Suppressor macrophage treated with lipopolysaccharide for 1 hour (primary cell): ENCODE measurements at regions not wholly inside any gene's neighbourhood (a gene's known extent, or its start where the extent isn't known, plus 50 kb on each side); places are given as distances from the start of the nearest gene placed in this dataset.

Experiments
- DNase-seq, 3 donors: peaks; one replicate each; pipeline ENCODE4 v3.0.0-alpha.2; 2020 to 2022

DNA sequence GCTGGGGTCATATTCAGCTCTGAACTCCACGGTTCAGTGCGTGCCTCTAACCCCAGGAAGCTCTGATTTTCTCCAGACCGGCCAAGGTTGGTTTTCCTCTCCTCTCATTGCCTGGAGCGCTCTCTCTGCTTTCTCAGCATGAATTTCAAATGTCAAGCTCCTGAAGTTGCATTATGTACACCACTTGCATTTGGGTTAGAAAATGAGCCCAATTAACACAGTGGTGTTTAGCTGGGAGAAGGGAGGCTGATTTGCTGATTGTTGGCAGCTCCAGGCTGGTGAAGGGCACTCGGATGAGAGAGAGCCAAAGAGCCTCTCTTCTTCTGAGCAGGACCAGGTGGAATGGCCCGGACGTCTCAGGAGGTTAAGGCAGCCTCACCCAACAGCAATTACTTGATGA is 570.9 kb downstream of the VRK1 start:
- no peak for DNase-seq

DNA sequence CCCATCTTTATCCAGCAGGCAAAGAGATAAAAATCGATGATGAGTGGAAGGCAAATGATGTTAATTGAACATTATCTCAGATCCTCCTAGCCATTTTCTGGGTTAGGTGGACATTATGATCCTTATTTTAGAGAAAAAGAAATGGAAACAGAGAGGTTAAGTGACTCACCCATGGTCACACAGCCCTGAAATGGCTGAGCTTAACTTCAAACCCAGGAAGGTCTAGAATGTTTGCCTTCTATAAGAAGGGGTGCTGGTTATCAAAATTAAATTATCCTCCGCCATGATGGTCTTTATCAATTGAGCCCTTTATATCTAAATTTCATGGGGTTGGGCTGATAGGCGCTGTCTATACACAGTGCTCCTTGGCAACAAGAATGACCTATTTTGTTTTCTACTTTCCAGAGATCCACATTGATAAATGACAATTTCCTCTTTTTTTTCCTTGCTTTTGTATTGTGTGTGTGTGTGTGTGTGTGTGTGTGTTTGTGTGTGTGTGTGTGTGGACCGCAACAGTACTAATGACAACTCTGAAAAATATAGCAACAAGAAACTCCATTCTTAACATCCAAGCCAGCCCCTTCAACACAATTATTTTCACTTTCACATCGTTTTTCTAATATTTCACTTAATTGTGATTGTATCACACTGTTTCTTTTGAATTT is 571.9 kb downstream of the VRK1 start:
- no peak for DNase-seq

DNA sequence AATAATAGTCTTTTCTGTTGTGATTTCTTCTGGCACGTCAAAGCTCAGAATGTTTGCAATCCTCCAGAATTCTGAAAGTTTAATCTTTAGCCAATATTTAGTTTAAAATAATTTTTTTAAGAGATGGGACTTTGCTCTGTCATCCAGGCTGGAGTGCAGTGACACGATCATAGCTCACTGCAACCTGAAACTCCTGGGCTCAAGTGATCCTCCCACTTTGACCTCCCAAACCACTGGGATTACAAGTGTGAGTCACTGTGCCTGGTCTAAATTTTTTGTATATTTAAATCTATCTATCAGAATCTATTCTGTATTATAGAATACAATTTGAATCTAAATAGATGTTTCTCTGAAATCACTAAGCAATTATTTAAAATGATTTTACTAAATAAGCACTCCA is 572.7 kb downstream of the VRK1 start:
- no peak for DNase-seq

DNA sequence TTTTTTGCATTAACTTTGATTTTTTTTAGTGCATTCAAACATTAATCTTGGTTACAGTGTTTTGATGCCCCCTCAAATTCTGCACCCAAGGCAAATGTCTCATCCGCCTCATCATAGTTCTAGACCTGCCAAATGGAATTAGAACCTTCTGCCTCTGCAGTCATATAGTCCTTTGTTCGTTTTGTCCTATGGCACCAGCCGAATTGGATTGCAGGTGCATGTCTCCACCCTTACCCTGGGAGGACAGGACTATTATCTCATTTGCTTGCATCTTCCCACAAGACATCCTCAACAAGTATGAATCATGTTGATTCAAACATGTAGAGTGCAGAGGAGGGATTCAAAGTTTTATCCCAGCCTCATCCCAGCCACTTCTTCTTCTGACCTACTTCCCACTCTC is 579.1 kb downstream of the VRK1 start:
- no peak for DNase-seq

DNA sequence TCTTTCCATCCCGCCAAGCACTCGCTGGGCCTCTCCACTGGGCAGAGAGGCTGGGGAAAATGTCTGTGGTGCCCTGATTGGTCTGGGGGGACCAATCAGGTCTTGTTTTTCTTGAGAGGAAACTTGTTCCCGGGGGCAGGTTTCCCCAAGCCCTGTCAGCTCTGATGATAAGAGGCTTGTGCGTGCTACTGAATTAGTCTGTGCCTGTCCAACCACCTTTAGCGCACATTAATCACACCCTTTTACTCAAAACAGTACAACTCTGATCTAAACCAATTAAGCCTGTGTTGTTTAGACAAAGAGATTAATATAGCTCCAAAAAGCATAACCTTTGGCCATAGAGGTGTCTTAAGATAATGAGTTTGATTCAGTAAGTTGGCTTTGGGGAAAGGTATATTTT is 580.4 kb downstream of the VRK1 start:
- DNase-seq: no peak

DNA sequence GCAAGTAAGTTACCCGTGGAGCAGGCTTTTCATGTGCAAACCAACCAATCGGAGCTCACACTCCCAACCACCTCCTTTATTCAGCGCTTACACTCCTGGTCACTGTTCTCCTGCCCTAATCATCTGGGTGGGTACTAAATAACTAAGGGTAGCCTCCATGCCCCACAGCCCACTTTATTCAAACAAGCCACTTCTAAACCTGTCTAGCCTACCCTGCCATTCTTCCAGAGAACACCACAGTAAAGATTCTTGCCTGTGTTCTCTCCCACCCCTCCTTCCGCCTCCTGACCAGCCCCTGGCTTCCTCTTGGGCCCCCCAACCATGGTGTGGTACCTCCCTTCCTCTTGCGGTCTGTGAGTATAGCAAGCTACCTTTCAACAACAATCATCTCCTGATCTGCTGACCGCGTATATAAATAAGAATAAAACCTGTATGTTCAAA is 581.9 kb downstream of the VRK1 start:
- DNase-seq: no peak

DNA sequence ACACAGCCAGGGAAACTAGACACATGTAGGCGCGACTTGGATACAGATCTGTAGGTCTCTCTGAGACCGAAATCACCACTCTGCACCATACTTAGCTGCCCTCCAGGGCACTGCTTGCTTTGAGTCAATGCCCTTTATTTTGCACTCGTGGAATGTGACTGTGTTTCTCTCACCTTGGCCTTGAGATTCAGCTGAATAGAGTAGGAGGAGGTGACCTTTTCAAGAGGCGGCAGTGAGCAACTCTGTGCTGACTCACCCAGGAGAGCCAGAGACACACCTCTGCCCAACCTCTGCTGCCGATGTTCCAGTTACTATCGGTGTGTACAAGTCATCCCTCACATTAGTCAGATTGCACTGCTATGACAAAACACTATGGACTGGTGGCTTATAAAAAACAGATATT is 583.4 kb downstream of the VRK1 start:
- DNase-seq: no peak

DNA sequence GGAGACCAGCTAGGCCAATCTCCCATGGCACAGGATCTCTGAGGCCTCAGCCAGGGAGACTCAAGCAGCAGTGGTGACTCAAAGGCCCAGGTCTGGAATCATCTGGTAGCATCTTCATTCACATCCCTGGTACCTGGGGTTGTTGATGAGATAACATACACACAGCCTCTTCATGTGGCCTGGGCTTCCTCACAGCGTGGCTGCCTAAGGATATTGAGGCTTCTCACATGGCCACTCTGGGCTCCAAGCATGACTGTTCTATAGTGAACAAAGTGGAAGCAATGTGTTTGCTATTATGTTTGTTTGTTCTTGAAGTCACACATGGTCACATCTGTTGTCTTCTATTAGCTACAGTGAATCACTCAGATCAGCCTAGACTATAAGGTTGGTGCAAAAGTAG is 584.1 kb downstream of the VRK1 start:
- DNase-seq: no peak

DNA sequence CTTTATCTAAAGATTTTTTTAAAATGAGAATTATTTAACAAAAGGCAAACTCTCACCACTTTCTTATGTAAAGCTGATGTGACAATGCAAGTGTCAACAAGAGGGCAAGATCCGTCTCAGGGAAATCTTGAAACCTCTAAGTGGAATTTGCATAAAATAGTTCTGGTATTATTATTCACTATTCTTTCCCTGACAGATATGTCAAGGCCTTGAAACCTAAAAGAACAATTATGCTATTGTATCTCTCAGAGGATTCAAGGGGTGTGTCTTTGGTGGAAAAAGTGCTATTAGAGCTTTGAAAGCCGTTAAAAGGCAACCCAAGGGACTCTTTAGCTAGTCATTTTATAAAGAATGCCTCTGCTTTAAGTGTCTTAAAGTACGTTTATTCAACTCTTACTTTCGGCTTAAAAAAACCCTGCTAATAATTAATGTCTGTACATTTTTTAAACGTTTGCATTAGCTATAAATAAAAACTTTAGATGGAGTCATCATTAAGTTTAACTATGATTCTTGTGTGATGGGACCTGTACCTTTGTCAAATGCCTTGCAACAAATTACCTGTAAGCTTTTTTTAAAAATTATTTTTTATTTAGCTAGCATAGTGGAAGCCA is 585.5 kb downstream of the VRK1 start:
- DNase-seq: no peak

DNA sequence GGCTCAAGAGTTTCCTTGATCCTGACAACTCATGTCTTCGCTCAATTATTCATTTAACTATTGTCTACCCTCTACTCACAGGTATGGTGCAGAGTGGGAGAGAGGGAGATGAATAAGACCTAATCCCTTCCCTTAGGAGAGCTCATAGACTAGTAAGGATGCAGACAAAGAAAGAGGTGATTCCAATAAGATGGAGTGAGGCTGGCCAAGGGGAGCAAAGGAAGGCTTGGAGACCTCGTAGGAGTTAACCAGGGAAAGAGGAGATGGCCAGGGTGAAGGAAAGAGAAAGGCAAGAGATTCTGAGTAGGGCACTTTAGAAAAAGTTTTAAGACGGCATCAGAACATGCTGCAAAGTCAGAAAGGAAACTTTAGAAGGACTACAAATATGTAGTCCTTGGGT is 588.5 kb downstream of the VRK1 start:
- no peak for DNase-seq

DNA sequence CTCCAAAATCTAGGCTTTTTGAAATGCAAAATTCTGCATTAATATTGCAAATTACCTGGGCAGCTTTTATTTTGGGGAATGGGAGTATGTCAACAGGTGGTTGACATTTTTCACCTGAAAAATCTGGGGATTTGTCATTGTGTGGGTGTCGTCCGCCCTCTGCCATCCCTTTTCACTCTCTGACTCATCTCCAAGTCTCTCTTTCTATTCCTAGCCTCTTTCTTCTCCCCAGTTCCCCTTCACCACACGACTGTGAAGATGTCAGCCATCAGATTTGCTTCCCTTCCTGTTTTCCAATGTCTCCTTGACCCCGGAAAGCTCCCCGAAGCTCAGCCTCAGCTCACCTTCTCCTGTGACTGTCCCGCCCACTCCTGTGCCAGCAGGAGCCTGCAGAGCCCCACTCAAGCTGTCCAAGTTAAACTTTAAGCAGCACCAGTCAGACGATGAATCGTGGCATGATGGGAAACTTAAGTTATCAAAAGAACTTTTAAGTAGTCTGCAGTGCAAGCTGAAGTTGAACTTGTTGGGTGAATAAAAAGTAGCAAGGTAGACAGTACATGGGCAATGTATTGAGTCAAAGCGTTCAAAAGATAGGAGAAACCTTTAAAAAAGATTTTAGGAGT is 590.2 kb downstream of the VRK1 start:
- DNase-seq: no peak

DNA sequence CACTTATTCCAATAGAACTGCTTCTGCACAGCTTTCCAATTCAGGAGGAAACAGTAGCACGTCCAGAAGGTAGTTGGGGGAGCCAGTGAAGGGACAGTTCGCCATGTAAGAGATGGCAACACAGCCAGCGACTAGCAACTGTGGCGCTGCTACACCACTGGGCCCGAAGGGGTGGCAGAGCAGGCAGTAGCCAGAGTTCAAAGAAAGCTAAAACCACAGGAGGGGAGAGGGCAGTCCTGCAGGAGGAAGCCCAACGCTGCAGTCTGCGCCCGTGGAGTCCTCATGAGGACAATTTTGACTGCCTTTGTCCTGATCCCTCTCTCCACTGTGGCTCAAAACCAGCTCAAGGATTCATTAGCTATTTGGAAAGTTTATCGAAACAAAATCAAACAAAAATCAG is 591.2 kb downstream of the VRK1 start:
- no peak for DNase-seq

DNA sequence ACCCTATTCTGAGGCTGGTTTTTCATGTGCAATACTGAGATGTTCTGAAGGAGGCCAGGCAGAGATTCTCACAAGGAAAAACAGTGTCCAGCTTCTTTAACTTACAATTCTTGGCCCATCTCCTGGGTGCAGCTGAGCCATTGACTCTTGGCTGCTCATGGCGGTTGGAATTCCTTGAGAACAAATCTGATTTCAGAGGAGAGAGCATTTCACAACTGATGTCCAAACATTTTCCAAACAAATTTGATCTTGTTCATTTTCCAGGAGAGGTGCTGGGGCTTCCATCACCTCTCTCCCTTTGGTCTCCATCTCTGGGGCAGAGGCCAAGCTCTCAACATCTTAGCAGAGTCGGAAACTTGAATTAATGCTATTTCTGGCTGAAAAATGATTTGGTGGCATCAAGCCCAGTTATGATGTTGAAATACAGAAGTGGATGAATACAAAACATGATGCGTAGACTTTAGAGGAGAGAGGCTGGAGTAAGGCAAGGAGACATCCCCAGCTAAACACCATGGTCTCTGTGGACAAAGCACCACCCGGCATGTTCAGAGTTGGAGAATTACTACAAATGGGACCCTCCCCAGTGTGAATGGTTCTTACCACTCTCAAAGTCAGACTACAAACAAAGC is 593.0 kb downstream of the VRK1 start:
- no peak for DNase-seq

DNA sequence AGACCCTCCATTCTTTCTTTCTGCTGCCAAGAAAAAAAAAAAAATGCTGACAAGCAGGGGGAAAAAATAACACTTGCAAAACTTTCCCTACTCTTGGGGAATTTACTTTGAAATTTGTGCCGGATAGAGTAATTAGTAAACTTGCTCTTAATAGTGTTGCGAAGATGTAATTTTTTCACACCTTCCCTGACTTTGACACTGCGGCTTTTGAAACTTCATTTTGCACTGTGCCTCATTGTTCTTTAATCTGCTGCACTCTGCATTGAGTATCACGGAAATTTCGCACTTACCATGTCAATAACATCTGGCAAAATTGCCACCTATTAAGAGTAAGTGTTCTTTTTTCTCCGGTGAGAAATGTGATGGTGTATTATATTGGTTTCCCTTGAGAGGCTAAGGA is 596.1 kb downstream of the VRK1 start:
- DNase-seq: no peak

DNA sequence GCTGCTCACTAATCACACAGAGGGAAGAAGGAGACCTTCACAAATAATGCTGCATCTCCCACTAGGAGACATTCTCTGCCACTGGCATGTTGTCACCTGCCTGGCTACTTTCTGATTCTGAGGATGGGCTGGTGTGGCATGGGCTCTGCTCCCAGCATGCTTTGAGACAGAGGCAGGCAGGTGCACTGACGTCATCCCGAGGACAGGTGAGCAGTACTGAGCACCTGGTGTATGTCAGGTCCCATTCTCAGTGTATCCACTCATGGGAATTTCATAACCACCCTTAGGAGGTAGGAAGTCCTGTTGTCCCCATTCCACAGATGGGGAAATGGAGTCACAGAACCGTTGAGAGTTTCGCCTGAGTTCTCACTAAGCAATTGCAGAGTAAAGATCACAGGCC is 597.9 kb downstream of the VRK1 start:
- no peak for DNase-seq

DNA sequence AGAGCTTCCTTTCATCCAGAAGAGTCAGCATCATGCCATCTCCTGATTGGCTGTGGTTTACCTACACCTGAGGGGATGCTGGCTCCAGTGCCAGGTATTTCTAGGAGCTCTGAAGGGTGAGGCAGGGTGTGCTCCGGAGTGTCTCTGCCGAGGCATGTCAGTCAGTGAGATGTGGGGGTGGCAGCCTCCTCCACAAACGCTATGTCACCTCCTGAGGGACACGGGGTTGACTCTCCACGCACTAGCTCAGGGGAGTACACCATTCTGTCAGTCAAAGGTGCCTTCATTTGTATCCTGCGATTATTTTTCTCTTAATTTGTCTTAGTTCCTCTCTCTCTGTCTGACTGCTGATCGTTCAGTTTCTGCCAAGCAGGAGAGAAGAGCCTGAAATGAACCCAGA is 604.5 kb downstream of the VRK1 start:
- DNase-seq: no peak

DNA sequence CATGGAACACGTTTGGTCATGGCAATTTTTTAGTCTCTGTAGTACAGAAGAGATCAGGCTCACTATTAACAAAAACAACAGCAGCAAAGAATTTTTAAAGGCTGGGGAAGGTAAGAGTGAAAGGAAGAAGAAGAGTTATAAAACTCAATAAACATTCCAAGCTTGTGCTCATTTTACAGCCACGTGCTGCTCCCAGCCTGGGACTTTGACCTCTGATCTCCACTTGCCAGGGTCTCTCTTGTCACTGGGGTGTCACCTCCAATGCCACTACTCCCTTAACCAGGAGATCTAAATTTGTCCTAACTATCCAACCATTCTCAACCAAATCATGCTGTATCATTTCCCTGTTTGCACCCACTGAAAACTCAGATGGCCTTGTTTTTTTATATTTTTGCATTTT is 605.1 kb downstream of the VRK1 start:
- no peak for DNase-seq

DNA sequence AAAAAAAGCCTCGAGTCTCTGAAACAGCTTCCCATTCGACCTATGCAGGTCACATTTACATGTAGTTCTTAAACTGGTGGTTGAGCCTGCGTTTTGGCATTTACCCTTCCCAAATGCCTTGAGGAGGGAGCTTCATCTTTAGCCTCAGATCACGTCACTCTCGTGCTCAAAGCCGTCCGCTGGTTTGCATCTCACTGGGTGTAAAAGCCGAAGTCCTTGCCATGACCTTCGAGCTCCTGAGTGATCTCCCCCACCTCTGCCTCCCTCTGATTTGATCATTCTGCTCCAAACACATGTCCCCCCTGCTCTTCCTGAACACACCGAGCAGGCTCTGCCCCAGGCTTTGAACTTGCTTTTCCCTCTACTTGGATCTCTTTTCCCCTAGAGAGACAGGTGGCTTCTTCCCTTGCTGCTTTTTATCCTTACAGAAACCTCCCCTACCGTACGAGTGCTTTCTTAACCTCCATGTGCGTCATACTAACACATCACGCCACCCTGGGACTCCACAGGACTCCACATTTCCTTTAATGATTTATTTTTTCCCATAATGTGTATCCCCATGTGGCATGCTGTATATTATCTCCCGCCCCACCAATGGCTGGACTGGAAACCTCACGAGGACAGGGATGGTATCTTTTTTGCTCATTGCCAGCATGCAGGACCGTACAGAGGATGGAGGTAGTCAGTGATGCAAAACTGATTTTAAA is 610.7 kb downstream of the VRK1 start:
- DNase-seq: no peak

DNA sequence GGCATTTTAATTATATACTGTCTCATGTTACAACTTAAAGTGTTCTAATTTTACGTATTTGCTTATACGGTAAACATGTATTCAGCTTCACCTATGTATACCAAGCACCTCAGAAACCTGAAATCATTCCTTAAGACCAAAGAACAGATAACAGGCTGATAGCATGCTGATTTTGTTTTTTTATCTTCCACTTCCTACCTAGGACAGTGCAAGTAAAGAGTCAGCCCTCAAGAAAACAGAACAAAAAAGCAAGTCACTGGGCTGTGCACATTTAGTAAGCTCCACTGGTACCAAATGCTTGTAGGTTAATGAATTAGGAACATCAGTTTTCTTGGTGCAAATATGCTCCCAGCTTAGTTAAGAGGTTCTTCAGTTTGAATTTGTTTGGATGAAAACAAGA is 611.3 kb downstream of the VRK1 start:
- DNase-seq: no peak

DNA sequence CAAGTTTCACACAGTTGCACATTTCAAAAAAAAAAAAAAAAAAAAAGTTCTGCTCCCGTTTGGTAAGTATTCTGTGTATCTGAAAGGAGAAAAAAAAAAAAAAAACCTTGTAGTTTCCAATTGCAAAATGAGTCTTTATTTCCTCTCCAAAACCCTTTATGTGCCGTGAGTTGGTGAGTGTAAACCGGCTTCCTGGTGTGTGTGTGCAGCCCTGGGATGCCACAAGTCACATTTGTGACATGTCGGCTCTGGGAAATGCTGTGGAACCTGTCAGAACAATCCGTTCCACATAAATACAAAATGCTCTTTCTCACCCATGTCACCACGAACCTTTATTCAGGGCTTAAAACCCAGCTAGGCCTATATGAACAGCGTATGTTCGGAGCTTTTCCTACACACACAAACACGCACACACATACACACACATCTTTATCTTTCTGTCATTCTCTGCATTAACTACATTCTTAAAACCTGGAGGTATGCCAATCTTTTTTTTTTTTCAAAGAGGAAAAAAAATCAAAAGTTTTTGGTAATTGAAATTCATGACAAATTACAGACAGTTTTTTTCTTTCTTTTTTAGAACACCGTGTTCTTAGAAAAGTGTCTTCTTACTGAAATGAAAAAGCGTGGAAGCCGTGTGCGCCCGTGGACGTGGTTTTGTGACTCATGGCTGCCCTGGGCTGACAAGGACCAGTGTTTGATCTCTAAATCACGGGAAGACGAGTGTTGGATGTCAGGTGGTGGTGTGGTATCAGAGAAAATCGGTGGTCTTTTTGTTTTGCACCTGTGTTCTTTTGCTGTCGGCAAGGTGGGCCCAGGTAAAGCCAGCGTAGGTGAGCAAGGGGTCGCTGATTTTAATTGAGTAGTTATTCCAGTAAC is 612.0 kb downstream of the VRK1 start:
- no peak for DNase-seq

DNA sequence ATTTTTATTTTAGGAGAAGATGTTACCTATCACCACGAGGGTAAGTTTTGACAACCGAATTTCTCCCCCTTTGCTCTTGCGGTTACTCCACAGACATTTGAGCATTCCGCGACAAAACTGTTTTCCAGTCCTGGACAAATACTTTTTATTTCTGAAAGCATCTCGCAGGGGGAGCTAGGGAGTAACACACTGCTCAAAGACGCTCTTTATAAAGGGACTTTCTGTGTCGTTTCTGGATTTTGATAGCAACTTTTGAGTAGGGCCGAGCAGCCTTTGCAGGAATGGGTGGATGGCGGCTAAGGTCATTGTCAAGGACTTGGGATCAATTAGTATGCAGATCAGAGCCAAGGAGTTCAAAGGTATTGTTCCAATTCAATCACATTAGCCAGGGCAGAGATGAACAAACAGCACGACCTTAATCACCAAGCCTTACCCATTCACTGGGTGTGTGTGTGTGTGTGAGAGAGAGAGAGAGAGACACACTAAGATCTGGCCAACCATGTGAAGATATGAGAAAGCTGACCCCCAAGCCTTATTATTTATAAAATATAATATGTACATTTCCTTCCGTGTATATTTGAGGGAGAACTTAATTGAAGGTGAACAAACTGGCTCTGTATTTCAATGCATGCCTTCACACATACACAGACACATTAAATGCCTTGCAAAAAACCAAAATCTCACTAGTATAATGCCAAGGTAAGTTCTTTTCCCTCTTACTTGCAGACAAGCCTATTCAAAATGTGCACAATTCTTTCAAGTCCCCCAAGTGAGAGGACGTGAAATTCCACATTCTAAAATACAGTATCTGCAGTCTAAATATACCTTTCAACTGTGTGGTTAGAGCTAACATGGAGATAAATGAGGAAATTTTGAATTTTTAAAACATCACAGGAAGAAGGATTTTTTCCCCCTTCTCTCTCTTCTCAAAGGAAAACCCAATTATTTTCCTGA is 613.8 kb downstream of the VRK1 start:
- no peak for DNase-seq
